B cell (primary cell): ENCODE measurements at regions not wholly inside any gene's neighbourhood (a gene's known extent, or its start where the extent isn't known, plus 50 kb on each side); places are given as distances from the start of the nearest gene placed in this dataset.

Source experiments
- ATAC-seq: fragments of 200-7000 bp; cut with Tn5 transposase; one replicate; pipeline ENCODE4 v1.10.0; 2021; ENCODE audit warnings: low read depth, mild to moderate bottlenecking, moderate number of reproducible peaks, moderate library complexity
- CTCF ChIA-PET: fragments of 350-600 bp; sonication (Branson Sonifier 250); formaldehyde crosslinking; loops from one replicate; lab custom pipeline; 2021; ENCODE audit warnings: antibody characterized with exemption, inconsistent platforms; lab: Charles Lee
- POLR2A ChIA-PET: fragments of 350-600 bp; sonication (Branson Sonifier 250); formaldehyde crosslinking; loops from one replicate; lab custom pipeline; 2021; ENCODE audit warnings: antibody characterized with exemption; lab: Charles Lee
- DNase-seq: peaks from one replicate; pipeline ENCODE4 v3.0.0; 2013
- H2AFZ ChIP-seq: 2 replicates; pipeline ENCODE4 v1.6.1; 2012; ENCODE audit warnings: mild to moderate bottlenecking, low read depth, low read length; ENCODE audit not compliant: insufficient read depth, poor library complexity, severe bottlenecking
- H3K27ac ChIP-seq, 2 donors: 1 replicate in 1 of 2; 2 replicates in 1 of 2; pipeline ENCODE4 v1.5.1; 2012 to 2013; ENCODE audit warnings: low read length in 2 of 2, mild to moderate bottlenecking in 2 of 2, moderate library complexity in 1 of 2
- H3K27me3 ChIP-seq, 4 experiments: fragments of 200-600 bp in 1 of 4; sonication (generic) in 1 of 4; replicated peaks in 1 of 4; 1 replicate in 2 of 4; 2 replicates in 2 of 4; pipeline versions ENCODE4 v1.6.1 to v1.7.0; 2013 to 2016; ENCODE audit warnings: low read length in 3 of 4, mild to moderate bottlenecking in 2 of 4, mixed read lengths in 1 of 4, moderate library complexity in 1 of 4; ENCODE audit not compliant: insufficient read depth in 4 of 4, control insufficient read depth in 3 of 4; ENCODE audit errors: control extremely low read depth in 1 of 4
- H3K36me3 ChIP-seq, 2 experiments: replicated peaks in 1 of 2; 1 replicate in 1 of 2; 2 replicates in 1 of 2; pipeline versions ENCODE4 v1.6.1 to v1.7.1; 2013; ENCODE audit warnings: low read length in 1 of 2; ENCODE audit not compliant: insufficient read depth in 2 of 2, control insufficient read depth in 1 of 2; ENCODE audit errors: control extremely low read depth in 1 of 2, extremely low read depth in 1 of 2
- H3K4me1 ChIP-seq, 2 donors: fragments of 200-600 bp in 1 of 2; sonication (generic) in 1 of 2; 1 replicate in 1 of 2; 2 replicates in 1 of 2; pipeline versions ENCODE4 v1.5.1 to v1.6.1; 2013 to 2017; ENCODE audit warnings: low read length in 2 of 2; ENCODE audit not compliant: control insufficient read depth in 2 of 2, insufficient read depth in 2 of 2
- H3K4me2 ChIP-seq: replicated peaks from 2 replicates; pipeline ENCODE3; 2012; ENCODE audit warnings: mild to moderate bottlenecking, low read depth, low read length; ENCODE audit not compliant: poor library complexity, severe bottlenecking
- H3K4me3 ChIP-seq, 5 experiments: fragments of 200-600 bp in 1 of 5; sonication (generic) in 1 of 5; 1 replicate in 3 of 5; 2 replicates in 2 of 5; pipeline versions ENCODE4 v1.5.1 to v1.7.0; 2011 to 2016; ENCODE audit warnings: low read length in 4 of 5, mild to moderate bottlenecking in 4 of 5, low read depth in 2 of 5, control low read depth in 1 of 5, moderate library complexity in 1 of 5; ENCODE audit not compliant: insufficient read depth in 1 of 5; ENCODE audit errors: control extremely low read depth in 1 of 5, extremely low read depth in 1 of 5
- H3K79me2 ChIP-seq: fragments of 200-600 bp; sonication (generic); one replicate; pipeline ENCODE4 v1.6.0; 2016; ENCODE audit warnings: low read length; ENCODE audit not compliant: control insufficient read depth, insufficient read depth
- H3K9ac ChIP-seq: fragments of 200-600 bp; sonication (generic); 2 replicates; pipeline ENCODE4 v1.6.1; 2017; ENCODE audit warnings: mild to moderate bottlenecking, low read length, moderate library complexity
- H3K9me3 ChIP-seq, 3 donors: one replicate each; pipeline versions ENCODE4 v1.6.1 to v1.7.1; 2013; ENCODE audit warnings: low read length in 2 of 3; ENCODE audit not compliant: control insufficient read depth in 2 of 3, insufficient read depth in 1 of 3; ENCODE audit errors: control extremely low read depth in 1 of 3
- H4K20me1 ChIP-seq: 2 replicates; pipeline ENCODE4 v1.6.0; 2012; ENCODE audit warnings: mild to moderate bottlenecking, low read length; ENCODE audit not compliant: insufficient read depth, control insufficient read depth, poor library complexity, severe bottlenecking
- H3K27ac Mint-ChIP-seq: one replicate; pipeline ENCODE4 v1.8.0; 2021; ENCODE audit warnings: mixed read lengths
- H3K27me3 Mint-ChIP-seq: one replicate; pipeline ENCODE4 v1.8.0; 2021; ENCODE audit warnings: mixed read lengths
- H3K4me1 Mint-ChIP-seq: one replicate; pipeline ENCODE4 v1.8.0; 2021; ENCODE audit warnings: mixed read lengths
- H3K4me3 Mint-ChIP-seq: one replicate; pipeline ENCODE4 v1.8.0; 2021; ENCODE audit warnings: mixed read lengths
- H3K9me3 Mint-ChIP-seq: one replicate; pipeline ENCODE4 v1.8.0; 2022; ENCODE audit warnings: mixed read lengths; ENCODE audit not compliant: insufficient read depth
- EZH2 ChIP-seq: IDR thresholded peaks from 2 replicates; pipeline ENCODE4 v1.6.1; 2012; ENCODE audit warnings: borderline replicate concordance, low read depth, mild to moderate bottlenecking, moderate library complexity, low read length; ENCODE audit not compliant: insufficient read depth, poor library complexity, severe bottlenecking
- WGBS: methylation state at CpG from one replicate; pipeline ENCODE4 v1.1.5; 2013; ENCODE audit warnings: missing lambda C conversion rate; ENCODE audit not compliant: insufficient coverage; 5-methylcytosine and 5-hydroxymethylcytosine counted together
- intact Hi-C: fragments of 100-400 bp; cut with micrococcal nuclease; formaldehyde crosslinking; loops from one replicate; pipeline ENCODE4 v1.10.0; 2022
- TF ChIP-seq, protein P1 (sequence below): fragments of 200-600 bp; IDR thresholded peaks from one replicate; pipeline ENCODE4 v1.8.0; 2022; ENCODE audit warnings: antibody characterized with exemption, mild to moderate bottlenecking

DNA sequence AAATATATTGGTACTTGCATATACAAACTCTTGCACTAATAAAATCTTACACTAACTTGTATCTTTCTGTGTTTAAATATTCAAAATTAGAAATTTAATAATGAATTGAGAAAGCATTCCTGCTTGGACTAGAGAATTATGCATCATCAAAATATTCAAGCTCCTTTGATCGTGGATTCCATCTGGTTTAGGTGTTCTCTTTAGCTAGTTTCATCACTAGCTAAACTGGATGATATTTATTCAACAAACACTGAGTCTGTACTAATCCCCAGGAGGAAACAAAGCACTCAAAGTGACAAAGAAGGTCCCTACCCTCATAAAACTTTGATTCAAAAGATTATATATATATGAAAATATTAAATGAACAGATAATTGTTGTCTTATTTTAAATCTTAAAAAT, 1360.9 kb upstream of the ALCAM start:
- no peaks in the 10 kb centered on the region for H3K79me2 ChIP-seq
- H3K9ac ChIP-seq: no peak overlapping the region
- Mint-ChIP-seq H3K4me3 (no peak overlapping the region), H3K9me3 (no peaks in the 10 kb centered on the region), H3K4me1 (no peaks in the 10 kb centered on the region), H3K27ac (no peak overlapping the region), H3K27me3 (no peaks in the 10 kb centered on the region)
- no peaks in the 10 kb centered on the region for H3K27me3 ChIP-seq
- no peaks in the 10 kb centered on the region for H3K9me3 ChIP-seq
- no peak overlapping the region for H3K4me3 ChIP-seq
- no CpG with 5 or more reads among the region's 1 CpG for WGBS
- H4K20me1 ChIP-seq: no peaks in the 10 kb centered on the region
- H3K27ac ChIP-seq: no peak overlapping the region
- H2AFZ ChIP-seq: no peak overlapping the region
- no peaks in the 10 kb centered on the region for H3K36me3 ChIP-seq
- no peaks in the 10 kb centered on the region for H3K4me1 ChIP-seq
- no peak for TF ChIP-seq EZH2
- TF ChIP-seq, protein P1, sequence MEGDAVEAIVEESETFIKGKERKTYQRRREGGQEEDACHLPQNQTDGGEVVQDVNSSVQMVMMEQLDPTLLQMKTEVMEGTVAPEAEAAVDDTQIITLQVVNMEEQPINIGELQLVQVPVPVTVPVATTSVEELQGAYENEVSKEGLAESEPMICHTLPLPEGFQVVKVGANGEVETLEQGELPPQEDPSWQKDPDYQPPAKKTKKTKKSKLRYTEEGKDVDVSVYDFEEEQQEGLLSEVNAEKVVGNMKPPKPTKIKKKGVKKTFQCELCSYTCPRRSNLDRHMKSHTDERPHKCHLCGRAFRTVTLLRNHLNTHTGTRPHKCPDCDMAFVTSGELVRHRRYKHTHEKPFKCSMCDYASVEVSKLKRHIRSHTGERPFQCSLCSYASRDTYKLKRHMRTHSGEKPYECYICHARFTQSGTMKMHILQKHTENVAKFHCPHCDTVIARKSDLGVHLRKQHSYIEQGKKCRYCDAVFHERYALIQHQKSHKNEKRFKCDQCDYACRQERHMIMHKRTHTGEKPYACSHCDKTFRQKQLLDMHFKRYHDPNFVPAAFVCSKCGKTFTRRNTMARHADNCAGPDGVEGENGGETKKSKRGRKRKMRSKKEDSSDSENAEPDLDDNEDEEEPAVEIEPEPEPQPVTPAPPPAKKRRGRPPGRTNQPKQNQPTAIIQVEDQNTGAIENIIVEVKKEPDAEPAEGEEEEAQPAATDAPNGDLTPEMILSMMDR: no peak
- no peak for DNase-seq
- intact Hi-C loops: no loop called here
- H3K4me2 ChIP-seq: no peak overlapping the region
- CTCF ChIA-PET: no interaction called here
- POLR2A ChIA-PET: no interaction called here
- ATAC-seq: no peak

DNA sequence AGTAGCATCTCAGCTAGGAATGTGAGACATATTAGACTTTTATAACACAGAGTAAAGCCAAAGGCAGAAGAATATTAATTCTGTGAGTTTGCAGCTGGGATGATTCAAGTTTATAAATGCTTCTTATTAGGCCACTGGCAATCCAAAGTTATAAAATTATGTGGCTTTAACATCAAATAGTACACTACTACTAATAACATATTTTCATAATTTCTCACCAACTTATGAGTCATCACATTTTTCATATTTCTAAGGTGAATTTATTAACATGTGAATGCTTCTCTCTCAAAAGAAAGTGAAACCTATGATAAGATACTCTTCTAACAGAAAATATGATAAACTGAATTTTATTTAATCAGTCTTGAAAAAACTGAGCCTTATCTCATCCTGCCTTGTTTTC, 1348.2 kb upstream of the ALCAM start:
- Histone ChIP-seq H3K27ac (no peak overlapping the region), H3K9ac (no peak overlapping the region), H3K4me3 (no peak overlapping the region), H3K4me2 (no peak overlapping the region), H4K20me1 (no peaks in the 10 kb centered on the region), H3K4me1 (no peaks in the 10 kb centered on the region), H3K27me3 (no peaks in the 10 kb centered on the region), H3K79me2 (no peaks in the 10 kb centered on the region), H2AFZ (no peak overlapping the region), H3K9me3 (peaks cover 0 to 1% (median 0%) of the 10 kb centered on the region in 3 donors), H3K36me3 (no peaks in the 10 kb centered on the region)
- no peak for DNase-seq
- ChIA-PET CTCF (no interaction called here), POLR2A (no interaction called here)
- no peak for TF ChIP-seq EZH2
- TF ChIP-seq, protein P1: no peak
- no peak for ATAC-seq
- Mint-ChIP-seq H3K27ac (no peak overlapping the region), H3K27me3 (no peaks in the 10 kb centered on the region), H3K4me1 (no peaks in the 10 kb centered on the region), H3K4me3 (no peak overlapping the region), H3K9me3 (peaks cover 5% of the 10 kb centered on the region)
- intact Hi-C loops: no loop called here
